Tibial artery (tissue), 4 donors: ENCODE measurements at regions not wholly inside any gene's neighbourhood (a gene's known extent, or its start where the extent isn't known, plus 50 kb on each side); places are given as distances from the start of the nearest gene placed in this dataset.

ENCODE experiments used
- DNase-seq, 2 donors: peaks; one replicate each; pipeline ENCODE4 v3.0.0-alpha.2; 2019
- H3K27ac ChIP-seq, 2 donors: fragments of 200-600 bp; sonication (generic) in 1 of 2; 1 replicate in 1 of 2; 2 replicates in 1 of 2; pipeline ENCODE4 v1.5.1; 2018 to 2019; ENCODE audit warnings: mild to moderate bottlenecking in 1 of 2
- H3K27me3 ChIP-seq, 2 donors: fragments of 200-600 bp; sonication (generic) in 1 of 2; one replicate each; pipeline versions ENCODE4 v1.5.1 to v1.6.0; 2016 to 2019
- H3K36me3 ChIP-seq, 3 donors: fragments of 200-600 bp; sonication (generic) in 2 of 3; one replicate each; pipeline ENCODE4 v1.5.1; 2016 to 2019; ENCODE audit warnings: mild to moderate bottlenecking in 2 of 3
- H3K4me1 ChIP-seq, 4 donors: fragments of 200-600 bp; sonication (generic) in 2 of 4; 1 replicate in 3 of 4; 2 replicates in 1 of 4; pipeline ENCODE4 v1.5.1; 2016 to 2019
- H3K4me3 ChIP-seq, 2 donors: fragments of 200-600 bp; sonication (generic) in 1 of 2; 1 replicate in 1 of 2; 2 replicates in 1 of 2; pipeline ENCODE4 v1.5.1; 2018 to 2019; ENCODE audit warnings: mild to moderate bottlenecking in 2 of 2
- H3K9me3 ChIP-seq, 3 donors: fragments of 200-600 bp; sonication (generic) in 1 of 3; one replicate each; pipeline ENCODE4 v1.5.1; 2016 to 2019
- intact Hi-C: fragments of 100-400 bp; cut with DNase I; formaldehyde crosslinking; loops from one replicate; pipeline ENCODE4 v1.15.0; 2023; ENCODE audit warnings: low total_unique reads
- TF ChIP-seq, protein P1 (sequence below), 2 experiments: fragments of 200-600 bp in 1 of 2; fragments of 450-650 bp in 1 of 2; IDR thresholded peaks; one replicate each; pipeline ENCODE4 v1.5.1; 2017 to 2019; ENCODE audit warnings: antibody characterized with exemption in 2 of 2, mild to moderate bottlenecking in 1 of 2, moderate library complexity in 1 of 2

DNA sequence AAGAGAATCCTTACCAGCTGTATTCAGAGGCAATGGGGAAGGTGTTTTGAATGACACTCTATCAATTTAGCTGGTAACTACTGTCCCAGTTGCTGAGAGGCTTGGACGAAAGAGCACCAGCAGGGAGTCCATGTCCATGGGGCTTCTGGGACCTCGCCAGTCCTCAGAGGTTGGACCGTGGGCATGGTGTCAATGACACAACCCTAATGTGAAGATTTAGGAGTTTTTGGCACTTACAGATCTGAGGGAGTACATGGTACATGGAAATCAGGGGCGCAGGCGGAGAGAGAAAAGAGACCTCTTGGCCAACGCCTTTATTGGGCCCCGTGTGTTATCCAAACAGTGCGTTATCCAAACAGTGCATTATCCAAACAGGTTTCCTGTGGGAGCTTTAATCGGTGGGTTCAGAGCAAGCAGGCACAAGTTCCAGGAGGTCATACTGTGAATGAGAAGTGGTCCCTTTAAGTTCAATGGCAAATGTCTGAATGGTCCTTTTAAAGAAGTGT is 169.1 kb upstream of the B3GAT1 start:
- no peaks in the 10 kb centered on the region for H3K4me1 ChIP-seq
- no peaks in the 10 kb centered on the region for H3K9me3 ChIP-seq
- peaks cover 0 to 14% of the 10 kb centered on the region in 2 donors for H3K27me3 ChIP-seq
- DNase-seq, result no peak
- H3K36me3 ChIP-seq, result no peaks in the 10 kb centered on the region
- intact Hi-C loops, result no loop called here
- H3K4me3 ChIP-seq, result no peak overlapping the region
- TF ChIP-seq, protein P1, sequence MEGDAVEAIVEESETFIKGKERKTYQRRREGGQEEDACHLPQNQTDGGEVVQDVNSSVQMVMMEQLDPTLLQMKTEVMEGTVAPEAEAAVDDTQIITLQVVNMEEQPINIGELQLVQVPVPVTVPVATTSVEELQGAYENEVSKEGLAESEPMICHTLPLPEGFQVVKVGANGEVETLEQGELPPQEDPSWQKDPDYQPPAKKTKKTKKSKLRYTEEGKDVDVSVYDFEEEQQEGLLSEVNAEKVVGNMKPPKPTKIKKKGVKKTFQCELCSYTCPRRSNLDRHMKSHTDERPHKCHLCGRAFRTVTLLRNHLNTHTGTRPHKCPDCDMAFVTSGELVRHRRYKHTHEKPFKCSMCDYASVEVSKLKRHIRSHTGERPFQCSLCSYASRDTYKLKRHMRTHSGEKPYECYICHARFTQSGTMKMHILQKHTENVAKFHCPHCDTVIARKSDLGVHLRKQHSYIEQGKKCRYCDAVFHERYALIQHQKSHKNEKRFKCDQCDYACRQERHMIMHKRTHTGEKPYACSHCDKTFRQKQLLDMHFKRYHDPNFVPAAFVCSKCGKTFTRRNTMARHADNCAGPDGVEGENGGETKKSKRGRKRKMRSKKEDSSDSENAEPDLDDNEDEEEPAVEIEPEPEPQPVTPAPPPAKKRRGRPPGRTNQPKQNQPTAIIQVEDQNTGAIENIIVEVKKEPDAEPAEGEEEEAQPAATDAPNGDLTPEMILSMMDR (IDR thresholded peaks at IDR 0.05), result no peak
- H3K27ac ChIP-seq, result no peak overlapping the region

- H3K36me3 ChIP-seq, result no peaks in the 10 kb centered on the region
- TF ChIP-seq, protein P1 (IDR thresholded peaks at IDR 0.05), result no peak
- H3K9me3 ChIP-seq, result no peaks in the 10 kb centered on the region
- H3K27ac ChIP-seq, result no peak overlapping the region
- no peak for DNase-seq
- peaks cover 0 to 14% of the 10 kb centered on the region in 2 donors for H3K27me3 ChIP-seq
- no peak overlapping the region for H3K4me3 ChIP-seq
- no peaks in the 10 kb centered on the region for H3K4me1 ChIP-seq
- intact Hi-C loops, result no loop called here
Observed at GRCh38 chr11:134580610-134580975, 168.6 kb upstream of the B3GAT1 start.

- Histone ChIP-seq H3K36me3 (no peaks in the 10 kb centered on the region), H3K9me3 (no peaks in the 10 kb centered on the region), H3K4me1 (no peaks in the 10 kb centered on the region), H3K27ac (no peak overlapping the region), H3K27me3 (peaks cover 0 to 14% of the 10 kb centered on the region in 2 donors), H3K4me3 (no peak overlapping the region)
- intact Hi-C loops, result no loop called here
- TF ChIP-seq, protein P1 (IDR thresholded peaks at IDR 0.05), result no peak
- no peak for DNase-seq
Observed at GRCh38 chr11:134579724-134580609, 167.9 kb upstream of the B3GAT1 start.

- TF ChIP-seq, protein P1 (IDR thresholded peaks at IDR 0.05), result no peak
- no peaks in the 10 kb centered on the region for H3K36me3 ChIP-seq
- no peak overlapping the region for H3K4me3 ChIP-seq
- H3K9me3 ChIP-seq, result no peaks in the 10 kb centered on the region
- no peaks in the 10 kb centered on the region for H3K4me1 ChIP-seq
- peaks cover 0 to 16% of the 10 kb centered on the region in 2 donors for H3K27me3 ChIP-seq
- intact Hi-C loops, result no loop called here
- DNase-seq, result no peak
- H3K27ac ChIP-seq, result no peak overlapping the region
Observed at GRCh38 chr11:134578807-134579723, 167.0 kb upstream of the B3GAT1 start.

DNA sequence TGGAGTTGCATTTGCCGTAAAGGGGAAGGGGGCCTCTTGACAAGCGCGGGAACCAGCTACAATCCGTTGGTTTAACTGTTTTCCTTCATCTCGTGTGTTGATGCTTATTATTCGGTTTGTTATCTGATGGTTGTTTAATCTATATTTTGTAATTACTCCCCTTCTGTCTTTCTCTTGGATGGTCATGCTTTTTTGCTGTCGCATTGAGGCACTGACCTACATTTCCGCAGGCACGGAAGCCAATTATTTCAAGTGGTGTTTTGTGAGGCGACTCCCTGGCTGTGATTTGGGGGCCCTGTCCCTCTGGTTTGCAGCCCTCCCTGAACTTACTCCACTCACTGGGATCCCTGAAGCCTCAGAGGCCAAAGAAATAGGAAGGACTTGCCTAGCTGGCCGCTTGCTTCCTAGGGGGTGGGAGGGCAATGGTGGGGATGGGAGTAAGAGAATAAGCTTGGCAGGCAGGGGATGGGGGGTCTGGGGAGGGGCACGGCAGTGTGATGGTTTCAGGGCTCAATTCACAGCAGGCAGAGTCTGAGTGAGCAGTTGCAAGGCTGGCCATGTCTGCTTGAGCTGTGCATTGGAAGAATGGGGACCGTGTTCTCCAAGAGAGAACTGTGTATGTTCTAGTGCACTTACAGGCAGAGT is 165.8 kb upstream of the B3GAT1 start:
- intact Hi-C loops, result no loop called here
- Histone ChIP-seq H3K27me3 (peaks cover 0 to 19% of the 10 kb centered on the region in 2 donors), H3K36me3 (no peaks in the 10 kb centered on the region), H3K4me1 (no peaks in the 10 kb centered on the region), H3K4me3 (no peak overlapping the region), H3K27ac (no peak overlapping the region), H3K9me3 (no peaks in the 10 kb centered on the region)
- TF ChIP-seq, protein P1 (IDR thresholded peaks at IDR 0.05), result no peak
- no peak for DNase-seq
